ENCODE measurements at regions not wholly inside any gene's neighbourhood (a gene's known extent, or its start where the extent isn't known, plus 50 kb on each side); places are given as distances from the start of the nearest gene placed in this dataset.
"Not testable (repeated sequence)": the region's sequence is repeated elsewhere in the genome, so short reads cannot be mapped to it uniquely, and the experiment has no call there.

DNA sequence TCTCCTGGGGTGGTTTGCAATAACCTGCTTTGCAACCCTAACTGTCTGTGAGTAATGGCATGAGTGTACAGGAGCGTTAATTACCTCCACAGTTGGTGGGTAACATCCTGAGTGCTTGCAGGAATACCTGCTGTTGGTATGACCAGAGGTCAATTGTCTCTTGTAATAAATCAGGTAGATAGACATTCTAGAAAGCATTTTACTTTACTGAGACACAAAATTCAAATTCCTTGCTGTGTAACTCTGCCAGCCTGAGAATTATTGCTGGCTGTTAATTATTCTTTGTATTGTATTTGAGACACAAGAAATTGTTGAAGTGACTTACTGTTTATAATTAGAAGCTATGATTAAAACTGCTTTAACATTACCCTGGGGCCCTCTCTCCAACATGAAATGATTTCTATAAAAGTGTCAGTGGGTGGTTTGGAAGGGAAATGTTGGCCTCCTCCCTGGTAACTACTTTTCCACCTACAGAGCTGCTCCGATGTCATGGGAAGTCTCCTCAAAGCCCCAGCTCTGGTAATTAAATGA lies 150.8 kb upstream of the ADCY2 start:
- DNase-seq = no peak

DNA sequence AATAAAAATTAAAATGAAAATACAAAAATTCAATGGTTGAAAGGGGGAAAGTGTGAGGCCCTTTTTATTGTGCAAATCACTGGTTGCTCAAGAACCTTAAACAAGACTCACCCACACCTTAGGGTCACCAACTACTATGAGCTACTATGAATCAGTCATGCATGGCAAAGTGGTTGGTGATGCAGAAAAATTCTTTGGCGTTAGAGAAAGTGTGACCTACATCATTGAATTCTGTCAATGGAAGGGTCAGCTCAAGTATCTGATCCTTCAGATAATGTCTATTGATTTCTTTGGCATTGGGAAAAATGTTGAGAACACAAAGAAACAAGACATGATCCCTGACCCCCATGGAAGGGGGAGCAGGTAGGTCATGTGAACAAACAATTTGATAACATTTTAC lies 149.7 kb upstream of the ADCY2 start:
- no peak for DNase-seq

DNA sequence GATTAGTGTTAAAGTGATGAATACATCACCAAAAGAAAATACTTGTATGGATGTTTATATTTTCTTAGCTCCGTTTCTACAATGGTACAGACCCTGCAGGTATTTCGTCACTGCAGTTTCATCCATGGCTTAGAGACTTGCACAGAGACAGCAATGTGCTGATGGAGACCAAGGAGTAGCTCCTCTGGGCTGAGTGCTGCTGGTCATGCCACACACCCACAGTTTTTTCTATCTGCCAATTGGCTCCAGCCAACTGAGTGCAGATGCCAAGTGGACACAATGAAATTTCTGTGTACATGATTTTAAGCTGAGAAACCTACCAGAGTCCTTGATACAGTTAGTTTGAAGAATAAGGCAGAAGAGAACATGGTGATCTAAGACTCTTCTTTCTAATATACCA lies 145.9 kb upstream of the ADCY2 start:
- no peak for DNase-seq

DNA sequence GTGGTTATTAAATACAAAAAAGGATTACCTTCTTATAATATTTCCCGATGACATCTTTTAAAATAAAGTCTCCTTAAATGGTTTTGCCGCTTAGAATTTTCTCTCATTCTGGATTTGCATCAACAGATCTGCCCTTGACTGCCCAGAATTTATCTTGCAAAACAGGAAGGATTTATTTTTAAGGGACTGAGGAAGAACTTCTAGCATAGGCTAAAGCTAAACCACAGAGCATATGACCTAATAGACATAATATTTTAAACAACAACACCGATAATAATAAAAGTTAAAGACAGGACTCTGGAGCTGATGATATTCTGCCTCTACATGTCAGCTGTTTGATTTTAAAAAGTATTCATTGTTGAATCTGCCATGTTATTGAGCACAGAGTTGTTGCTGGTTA lies 145.3 kb upstream of the ADCY2 start:
- DNase-seq = no peak

DNA sequence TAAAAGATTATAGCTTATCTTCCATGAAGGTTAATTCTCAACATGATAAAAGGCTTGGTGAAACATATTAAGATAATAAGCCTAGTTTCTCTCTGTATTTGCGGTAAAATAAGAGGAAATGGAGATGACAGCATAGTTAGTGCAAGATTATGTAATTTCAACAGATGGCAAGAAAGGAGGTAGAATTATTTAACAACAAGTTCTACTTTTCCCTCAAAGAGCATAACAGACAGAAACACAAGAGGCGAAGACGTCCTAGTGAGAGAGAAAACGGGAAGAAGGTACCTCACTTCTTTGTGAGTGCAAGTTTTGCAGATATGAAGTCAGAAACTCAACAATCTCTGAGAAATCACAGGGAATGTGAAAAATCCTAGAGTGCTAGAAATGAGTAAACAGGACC lies 144.8 kb upstream of the ADCY2 start:
- DNase-seq = no peak

DNA sequence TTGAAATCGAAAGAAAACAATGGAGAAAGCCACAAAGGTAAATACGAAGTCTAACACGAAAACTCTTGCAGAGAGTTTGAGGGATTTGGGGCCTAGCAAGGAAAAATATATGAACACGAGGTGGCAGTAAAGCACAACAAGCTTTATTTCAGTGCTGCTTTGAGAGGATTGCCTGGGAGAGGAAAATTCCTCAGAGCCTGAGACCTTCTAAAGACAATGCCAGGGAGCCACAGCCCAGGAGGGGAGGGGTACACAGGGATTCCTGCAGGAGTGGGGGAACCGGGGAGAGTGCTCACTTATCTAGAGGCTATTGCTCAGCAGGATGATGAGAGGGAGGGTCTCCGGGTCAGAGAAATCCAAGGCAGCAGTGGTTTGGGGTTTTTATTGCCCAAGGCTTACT lies 134.9 kb upstream of the ADCY2 start:
- peak; percentile 8 for DNase-seq

DNA sequence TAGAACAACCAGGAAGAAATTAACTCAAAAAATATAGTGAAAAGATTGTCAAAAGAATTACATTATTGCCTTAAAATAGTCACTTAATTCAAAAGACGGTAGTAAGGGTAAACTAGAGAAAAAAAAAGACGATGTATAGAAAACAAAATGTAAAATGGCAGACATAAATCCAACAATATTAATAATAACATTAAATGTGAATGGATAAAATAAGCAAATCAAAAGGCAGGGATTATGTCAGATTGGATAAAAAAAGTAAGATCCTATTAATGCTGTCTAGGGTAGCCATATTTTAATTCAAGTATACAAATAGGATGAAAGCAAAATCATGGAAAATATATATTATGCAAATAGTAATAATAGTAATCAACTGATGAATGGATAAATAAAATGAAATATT lies 134.0 kb upstream of the ADCY2 start:
- DNase-seq = no peak

DNA sequence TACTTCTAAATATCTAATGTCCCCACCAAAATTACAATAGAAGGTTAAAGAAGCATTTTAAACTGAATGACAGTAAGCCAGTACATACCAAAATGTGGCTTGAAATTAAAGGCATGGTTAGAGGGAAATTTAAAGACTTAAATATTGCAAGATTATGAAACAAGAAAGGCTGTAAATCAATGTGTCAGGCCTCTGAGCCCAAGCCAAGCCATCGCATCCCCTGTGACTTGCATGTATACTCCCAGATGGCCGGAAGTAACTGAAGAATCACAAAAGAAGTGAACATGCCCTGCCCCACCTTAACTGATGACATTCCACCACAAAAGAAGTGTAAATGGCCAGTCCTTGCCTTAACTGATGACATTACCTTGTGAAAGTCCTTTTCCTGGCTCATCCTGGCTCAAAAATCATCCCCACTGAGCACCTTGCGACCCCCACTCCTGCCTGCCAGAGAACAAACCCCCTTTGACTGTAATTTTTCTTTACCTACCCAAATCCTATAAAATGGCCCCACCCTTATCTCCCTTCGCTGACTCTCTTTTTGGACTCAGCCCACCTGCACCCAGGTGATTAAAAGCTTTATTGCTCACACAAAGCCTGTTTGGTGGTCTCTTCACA lies 132.4 kb upstream of the ADCY2 start:
- DNase-seq = not testable (repeated sequence)

DNA sequence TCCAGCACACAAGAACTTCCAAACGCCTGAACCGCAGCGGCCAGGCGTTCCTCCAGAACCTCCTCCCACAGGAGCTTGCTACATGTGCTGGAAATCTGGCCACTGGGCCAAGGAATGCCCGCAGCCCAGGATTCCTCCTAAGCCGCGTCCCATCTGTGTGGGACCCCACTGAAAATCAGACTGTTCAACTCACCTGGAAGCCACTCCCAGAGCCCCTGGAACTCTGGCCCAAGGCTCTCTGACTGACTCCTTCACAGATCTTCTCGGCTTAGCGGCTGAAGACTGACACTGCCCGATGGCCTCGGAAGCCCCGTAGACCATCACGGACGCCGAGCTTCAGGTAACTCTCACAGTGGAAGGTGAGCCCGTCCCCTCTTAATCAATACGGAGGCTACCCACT lies 130.2 kb upstream of the ADCY2 start:
- not testable (repeated sequence) for DNase-seq

DNA sequence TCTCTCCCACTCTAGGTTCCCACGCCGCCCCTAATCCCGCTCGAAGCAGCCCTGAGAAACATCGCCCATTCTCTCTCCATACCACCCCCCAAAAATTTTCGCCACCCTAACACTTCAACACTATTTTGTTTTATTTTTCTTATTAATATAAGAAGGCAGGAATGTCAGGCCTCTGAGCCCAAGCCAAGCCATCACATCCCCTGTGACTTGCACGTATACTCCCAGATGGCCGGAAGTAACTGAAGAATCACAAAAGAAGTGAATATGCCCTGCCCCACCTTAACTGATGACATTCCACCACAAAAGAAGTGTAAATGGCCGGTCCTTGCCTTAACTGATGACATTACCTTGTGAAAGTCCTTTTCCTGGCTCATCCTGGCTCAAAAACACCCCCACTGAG lies 127.2 kb upstream of the ADCY2 start:
- DNase-seq = not testable (repeated sequence)

DNA sequence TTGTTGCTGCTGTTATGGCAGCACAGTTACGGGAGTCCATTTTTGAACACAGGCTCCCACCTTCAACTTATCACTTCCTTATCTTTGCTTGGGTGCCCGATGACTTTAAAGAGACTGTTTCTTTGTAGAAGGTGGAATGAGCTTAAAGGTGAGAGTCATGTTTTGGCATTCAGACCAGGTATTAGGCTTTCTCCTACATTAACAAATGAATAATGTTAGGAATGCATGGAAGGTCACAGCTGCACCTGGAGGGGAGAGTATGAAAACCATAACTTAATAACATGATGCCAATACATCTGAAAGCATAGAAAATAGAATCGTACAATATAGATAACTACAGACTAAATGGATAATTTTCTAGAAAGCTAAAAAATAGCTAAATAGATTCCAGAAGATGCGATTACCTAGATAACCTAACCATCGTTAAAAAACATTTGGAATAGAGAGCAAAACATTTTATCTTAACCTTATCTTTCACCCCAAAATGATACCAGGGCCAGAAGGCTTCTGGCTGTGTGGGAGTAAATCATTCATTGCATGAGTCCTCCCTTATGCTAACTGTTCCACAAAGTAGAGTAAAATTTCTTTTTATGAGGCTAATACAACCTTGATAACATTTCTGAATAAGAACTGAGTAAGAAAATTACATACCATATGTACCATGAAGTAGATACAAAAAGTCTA lies 126.2 kb upstream of the ADCY2 start:
- no peak for DNase-seq

DNA sequence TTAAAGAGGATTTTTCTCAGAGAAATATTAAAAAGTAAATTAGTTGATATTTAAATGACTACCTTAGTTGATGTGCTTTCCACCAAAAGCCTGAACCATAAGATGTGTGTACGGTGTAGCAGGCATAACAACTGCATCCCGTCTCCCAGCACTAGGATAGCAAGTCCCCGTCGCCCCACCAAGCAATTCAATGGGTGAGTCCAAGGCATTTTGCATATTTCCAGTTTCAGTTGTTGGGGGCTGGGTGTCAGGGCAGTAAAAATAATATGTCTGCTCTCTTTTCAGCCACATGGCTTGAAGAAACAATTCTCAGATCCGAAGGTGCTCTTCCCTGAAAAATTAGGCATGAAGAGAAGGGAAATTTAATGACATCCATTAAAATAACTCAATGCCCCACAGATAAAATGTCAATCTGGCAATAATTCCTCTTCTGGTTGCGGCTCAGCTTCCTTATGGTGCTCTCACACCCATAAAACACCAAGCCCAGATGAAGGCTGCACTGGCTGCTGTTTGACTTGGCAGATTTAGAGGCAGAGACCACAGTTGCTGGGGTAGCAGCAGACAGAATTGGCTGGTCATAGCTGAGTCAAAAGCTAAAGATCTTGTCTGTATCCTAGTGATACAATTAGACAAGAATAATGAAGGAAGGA lies 124.4 kb upstream of the ADCY2 start:
- no peak for DNase-seq

DNA sequence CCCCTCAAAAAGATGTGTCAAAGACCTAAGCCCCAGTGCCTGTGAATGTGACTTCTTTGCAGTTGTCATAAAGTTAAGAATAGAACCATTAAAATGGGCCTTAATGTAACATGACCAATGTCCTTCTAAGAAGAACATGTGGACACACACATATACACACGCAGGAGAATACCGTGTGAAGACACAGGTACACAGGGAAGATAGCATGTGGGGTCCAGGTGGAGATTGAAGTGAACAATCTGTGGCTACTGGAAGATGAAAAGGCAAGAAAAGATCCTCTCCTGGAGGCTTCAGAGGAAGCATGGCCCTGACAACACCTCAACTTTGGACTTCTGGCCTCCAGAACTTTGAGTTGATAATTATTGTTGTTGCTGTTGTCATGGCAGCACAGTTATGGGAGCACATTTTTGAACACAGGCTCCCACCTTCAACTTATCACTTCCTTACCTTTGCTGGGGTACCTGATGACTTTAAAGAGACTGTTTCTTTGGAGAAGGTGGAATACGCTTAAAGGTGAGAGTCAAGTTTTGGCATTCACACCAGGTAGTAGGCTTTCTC lies 123.5 kb upstream of the ADCY2 start:
- DNase-seq = no peak

DNA sequence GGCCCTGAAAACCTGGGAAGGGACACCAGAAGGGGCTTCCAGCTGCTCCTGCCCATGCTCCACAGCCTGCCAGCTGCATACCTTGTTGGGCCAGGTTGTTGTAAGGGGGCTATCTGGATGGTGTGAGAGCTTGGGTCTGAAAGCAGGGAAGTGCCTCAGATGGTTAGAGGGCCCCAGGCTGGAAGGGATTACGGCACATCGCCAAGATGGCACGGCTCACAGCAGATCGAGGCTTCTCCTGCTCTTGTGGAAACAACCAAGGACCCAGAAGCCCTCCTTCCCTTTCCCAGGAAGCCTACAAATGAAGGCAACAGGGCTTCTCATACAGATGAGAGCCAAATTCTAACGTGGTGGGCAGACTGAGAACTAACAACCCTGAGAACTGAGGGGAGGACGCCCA lies 121.7 kb upstream of the ADCY2 start:
- no peak for DNase-seq

DNA sequence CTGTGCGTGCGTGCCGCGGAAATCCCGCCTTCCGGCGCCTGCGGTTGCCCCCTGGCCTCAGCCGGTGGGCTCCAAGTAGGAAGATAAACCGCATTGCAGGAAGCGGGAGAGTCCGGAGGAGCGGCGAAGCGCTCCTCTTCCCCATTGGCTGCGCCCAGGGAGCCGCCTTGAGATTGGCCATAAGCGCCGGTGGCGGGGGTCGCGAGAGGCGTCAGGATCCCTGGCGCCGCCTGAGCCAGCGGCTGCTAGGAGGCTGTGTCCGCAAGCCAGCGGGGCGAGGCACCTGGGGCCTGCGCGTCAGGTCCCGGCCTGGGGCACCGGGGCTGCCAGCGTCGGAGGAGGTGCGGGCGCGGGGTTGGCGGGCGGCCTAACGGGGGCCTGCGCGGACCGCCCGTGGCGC lies 106.3 kb upstream of the ADCY2 start:
- not testable (repeated sequence) for DNase-seq

DNA sequence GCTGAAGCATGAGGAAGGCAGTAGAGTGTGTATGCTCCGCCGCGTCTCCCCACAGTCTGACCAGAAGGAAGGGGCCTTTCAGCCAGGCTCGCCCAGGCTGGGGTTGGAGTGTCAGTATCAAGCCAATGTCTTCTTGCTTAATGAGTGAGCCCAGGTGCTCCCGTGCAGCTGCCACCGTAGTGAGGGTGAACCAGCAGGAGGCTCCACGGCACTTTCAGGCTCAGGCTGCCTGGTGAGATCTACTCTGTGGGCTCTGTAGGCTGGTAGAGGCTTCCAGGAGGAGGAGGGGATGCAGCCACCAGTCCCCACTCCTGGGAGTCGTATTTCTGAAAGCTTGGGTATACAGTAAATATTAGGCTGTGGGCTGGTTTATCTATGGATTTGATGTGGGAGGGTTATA lies 98.1 kb upstream of the ADCY2 start:
- not testable (repeated sequence) for DNase-seq

DNA sequence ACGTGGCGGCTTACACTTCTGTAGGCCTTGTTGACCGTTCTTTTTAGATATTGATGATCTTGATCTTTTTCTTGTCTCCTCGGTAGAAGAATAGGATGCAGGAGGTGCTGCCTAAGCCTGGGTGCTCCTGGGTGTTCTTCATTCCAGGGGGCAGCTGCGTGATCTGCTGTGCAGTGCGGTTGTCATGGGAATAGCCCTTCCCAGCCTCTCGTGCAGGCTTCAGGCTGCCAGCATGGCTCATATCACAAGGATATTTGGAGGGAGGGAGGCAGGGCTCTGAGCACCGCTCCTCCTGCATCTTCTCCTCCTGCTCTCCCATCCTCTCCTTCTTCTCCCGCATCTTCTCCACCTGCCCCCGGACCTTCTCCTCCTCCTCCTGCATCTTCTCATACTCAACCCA lies 96.2 kb upstream of the ADCY2 start:
- not testable (repeated sequence) for DNase-seq

DNA sequence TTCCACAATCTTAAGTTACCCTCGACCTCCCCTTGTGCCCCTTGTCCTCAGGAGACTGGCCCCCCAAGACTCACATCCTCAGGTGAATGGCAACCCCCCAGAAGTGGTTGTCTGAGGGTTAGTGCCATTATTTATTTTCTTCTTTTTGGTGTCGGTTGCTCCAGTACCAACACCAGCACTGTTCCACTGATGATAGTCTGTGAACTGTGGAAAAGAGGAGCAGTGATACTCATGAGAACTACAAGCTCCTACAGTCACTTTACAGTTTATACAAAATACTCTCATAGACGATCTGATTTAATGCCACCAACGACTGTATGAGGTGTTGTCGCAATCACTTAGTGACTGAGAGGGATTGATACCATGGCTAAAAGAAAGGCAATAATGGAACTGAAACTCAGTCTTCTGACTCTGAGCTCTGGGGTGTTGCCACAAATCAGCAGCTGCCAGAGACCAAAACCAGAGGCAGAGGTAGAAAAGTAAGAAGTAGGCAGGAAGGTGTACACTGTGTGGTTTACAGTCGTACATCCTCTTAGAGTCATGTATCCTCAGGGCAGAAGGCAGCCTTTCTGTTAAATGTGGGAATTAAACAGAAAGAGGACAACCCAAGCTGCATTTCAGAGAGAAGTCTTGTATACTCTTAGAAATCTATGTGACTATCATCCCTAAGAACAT lies 90.8 kb upstream of the ADCY2 start:
- not testable (repeated sequence) for DNase-seq

DNA sequence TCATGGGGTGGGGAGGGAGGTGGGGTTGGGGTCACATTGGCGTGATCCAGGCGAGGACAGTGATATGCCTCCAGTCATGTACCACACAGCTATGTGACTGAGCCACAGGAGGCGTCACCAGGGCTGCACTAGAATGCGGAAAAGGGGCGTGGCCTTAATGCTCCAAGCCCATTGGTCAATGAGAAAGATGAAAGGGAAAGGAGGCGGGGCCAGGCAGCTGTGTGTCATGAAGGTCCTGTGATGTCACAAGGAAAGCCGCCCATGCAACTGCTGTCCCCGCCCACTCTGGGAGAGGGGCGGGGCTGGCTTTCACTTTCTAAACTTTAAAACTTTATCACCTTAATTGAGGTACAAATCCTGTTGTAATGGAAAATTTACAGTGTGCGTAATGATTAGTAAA lies 89.4 kb upstream of the ADCY2 start:
- not testable (repeated sequence) for DNase-seq

DNA sequence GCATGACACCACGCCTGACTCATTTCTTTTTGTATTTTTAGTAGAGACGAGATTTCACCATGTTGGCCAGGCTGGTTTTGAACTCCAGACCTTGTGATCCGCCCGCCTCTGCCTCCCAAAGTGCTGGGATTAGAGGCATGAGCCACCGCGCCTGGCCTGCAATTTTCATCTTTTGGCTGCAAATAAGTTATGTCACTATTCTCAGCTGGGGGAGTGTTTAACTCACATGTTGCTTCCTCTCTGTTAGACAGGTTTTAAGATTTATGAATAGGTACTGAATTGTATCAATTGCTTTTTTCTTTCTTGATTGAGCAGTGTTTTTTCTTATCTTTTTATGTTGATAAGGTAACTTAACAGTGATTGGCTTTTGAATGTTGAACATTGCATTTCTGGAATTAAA lies 88.2 kb upstream of the ADCY2 start:
- not testable (repeated sequence) for DNase-seq

DNA sequence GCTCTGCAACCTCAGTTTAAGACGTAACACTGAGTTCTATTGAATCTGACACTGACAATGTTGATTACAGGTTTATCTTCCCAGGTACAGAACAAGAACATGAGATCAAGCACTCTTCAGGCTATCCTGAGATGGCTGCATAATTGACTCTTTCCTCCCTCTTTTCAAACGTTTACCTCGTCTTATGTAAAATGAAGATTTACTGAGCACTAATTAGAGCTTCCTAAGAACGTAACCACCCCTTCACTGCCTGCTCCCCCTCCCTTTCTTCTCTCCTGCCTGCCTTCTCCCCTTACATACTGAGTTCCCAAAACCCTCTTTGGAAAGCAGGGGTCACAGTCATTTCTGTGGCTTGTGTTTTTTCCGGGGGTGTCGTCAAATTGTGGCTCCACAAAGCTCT lies 86.2 kb upstream of the ADCY2 start:
- not testable (repeated sequence) for DNase-seq

DNA sequence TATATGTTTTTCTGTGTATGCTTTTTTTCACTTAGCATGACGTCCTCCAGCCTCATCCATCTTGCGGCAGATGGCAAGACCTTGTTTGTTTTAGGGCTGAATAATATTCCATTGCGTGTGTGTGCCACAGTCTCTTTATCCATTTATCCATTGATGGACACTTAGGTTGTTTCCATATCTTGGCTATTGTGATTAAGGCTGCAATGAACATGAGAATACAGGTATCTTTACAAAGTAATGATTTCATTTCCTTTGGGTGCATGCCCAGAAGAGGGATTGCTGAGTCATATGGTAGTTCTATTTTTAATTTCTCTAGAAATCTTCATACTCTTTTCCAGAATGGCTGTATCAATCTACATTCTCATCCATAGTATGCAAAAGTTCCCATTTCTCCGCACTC lies 85.3 kb upstream of the ADCY2 start:
- DNase-seq = not testable (repeated sequence)

DNA sequence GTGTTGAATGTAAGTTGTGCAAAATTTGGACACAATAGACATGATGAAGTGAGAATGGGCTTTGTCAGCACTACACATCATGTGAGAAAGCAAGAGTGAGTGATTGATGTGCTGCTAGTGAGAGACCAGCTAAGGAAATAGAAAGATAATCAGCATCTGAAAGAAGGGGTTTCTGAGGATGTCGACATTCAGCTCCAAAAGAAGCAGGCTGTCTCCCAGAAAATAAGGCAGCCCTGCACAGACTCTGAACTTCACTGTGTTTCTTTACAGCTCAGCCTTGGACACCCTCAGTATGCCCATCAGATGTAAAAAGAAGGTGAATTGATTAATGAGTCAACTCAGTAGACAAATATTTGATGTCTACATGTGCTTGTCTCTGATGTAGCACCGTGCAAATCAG lies 80.8 kb upstream of the ADCY2 start:
- DNase-seq = no peak

All from NCI-H1105 treated with DMSO at 0.1 percent for 48 hours (cell line).